ENCODE measurements at regions not wholly inside any gene's neighbourhood (a gene's known extent, or its start where the extent isn't known, plus 50 kb on each side); places are given as distances from the start of the nearest gene placed in this dataset.

DNA sequence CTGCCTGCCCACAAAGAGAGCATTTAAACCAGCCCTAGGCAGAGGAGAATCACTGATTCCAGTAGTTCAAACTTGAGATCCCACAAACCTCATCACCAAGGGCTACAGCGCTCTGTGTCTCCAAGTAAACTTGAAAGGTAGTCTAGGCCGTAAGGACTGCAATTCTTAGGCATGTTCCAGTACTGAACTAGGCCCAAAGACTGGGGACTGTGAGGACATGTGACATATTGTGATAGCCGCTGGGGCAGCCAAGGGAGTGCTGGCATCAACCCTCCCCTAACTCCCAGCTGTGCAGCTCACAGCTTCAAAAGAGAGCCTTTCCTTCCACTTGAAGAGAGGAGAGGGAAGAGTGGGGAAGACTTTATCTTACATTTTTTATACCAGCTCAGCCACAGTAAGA, 291.0 kb upstream of the PRR16 start:
- TF ChIP-seq, protein P1, sequence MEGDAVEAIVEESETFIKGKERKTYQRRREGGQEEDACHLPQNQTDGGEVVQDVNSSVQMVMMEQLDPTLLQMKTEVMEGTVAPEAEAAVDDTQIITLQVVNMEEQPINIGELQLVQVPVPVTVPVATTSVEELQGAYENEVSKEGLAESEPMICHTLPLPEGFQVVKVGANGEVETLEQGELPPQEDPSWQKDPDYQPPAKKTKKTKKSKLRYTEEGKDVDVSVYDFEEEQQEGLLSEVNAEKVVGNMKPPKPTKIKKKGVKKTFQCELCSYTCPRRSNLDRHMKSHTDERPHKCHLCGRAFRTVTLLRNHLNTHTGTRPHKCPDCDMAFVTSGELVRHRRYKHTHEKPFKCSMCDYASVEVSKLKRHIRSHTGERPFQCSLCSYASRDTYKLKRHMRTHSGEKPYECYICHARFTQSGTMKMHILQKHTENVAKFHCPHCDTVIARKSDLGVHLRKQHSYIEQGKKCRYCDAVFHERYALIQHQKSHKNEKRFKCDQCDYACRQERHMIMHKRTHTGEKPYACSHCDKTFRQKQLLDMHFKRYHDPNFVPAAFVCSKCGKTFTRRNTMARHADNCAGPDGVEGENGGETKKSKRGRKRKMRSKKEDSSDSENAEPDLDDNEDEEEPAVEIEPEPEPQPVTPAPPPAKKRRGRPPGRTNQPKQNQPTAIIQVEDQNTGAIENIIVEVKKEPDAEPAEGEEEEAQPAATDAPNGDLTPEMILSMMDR (IDR thresholded peaks at IDR 0.05; ENCODE audit: low read depth, low read length, poor library complexity, severe bottlenecking), result no peak
- TF ChIP-seq EZH2phosphoT487 (IDR thresholded peaks at IDR 0.05; ENCODE audit: borderline replicate concordance, low read length), result no peak

Data from DOHH2 (cell line).